OCI-LY3 (cell line): ENCODE measurements at regions not wholly inside any gene's neighbourhood (a gene's known extent, or its start where the extent isn't known, plus 50 kb on each side); places are given as distances from the start of the nearest gene placed in this dataset.

Source experiments
- H2AFZ ChIP-seq: fragments of 200-600, 300-600 bp; shearing (Covaris generic); 2 replicates; pipeline ENCODE4 v1.6.0; 2014; ENCODE audit warnings: antibody characterized with exemption, low read depth, low read length
- H3K27ac ChIP-seq: fragments of 200-600, 300-600 bp; sonication (generic); 2 replicates; pipeline ENCODE4 v1.5.1; 2014; ENCODE audit warnings: mild to moderate bottlenecking, low read length, moderate library complexity, mixed read lengths
- H3K27me3 ChIP-seq: fragments of 200-600, 300-600 bp; sonication (generic); 2 replicates; pipeline ENCODE4 v1.6.1; 2014; ENCODE audit warnings: low read depth, low read length, mixed read lengths
- H3K36me3 ChIP-seq: fragments of 200-600, 300-600 bp; sonication (generic); replicated peaks from 2 replicates; pipeline ENCODE3; 2014; ENCODE audit warnings: low read depth, low read length, mixed read lengths
- H3K4me1 ChIP-seq: fragments of 300-600, 200-600 bp; sonication (generic); 2 replicates; pipeline ENCODE4 v1.6.1; 2014; ENCODE audit warnings: low read length, mixed read lengths
- H3K4me2 ChIP-seq: fragments of 200-600, 300-600 bp; sonication (generic); 2 replicates; pipeline ENCODE4 v1.6.1; 2014; ENCODE audit warnings: low read length, mixed read lengths
- H3K4me3 ChIP-seq: fragments of 300-600, 200-600 bp; sonication (generic); 2 replicates; pipeline ENCODE4 v1.5.1; 2014; ENCODE audit warnings: antibody characterized with exemption, mild to moderate bottlenecking, low read length, moderate library complexity
- H3K79me2 ChIP-seq: fragments of 300-600, 200-600 bp; shearing (Covaris generic); 2 replicates; pipeline ENCODE4 v1.6.1; 2014; ENCODE audit warnings: mild to moderate bottlenecking, low read length, mixed read lengths
- H3K9ac ChIP-seq: fragments of 300-600, 200-600 bp; shearing (Covaris generic); 2 replicates; pipeline ENCODE4 v1.6.0; 2014; ENCODE audit warnings: mild to moderate bottlenecking, low read length, moderate library complexity
- H3K9me3 ChIP-seq: fragments of 200-600, 300-600 bp; shearing (Covaris generic); 2 replicates; pipeline ENCODE4 v1.6.1; 2014; ENCODE audit warnings: low read length, mixed read lengths; ENCODE audit not compliant: insufficient read depth
- H4K20me1 ChIP-seq: fragments of 200-600, 300-600 bp; sonication (generic); 2 replicates; pipeline ENCODE4 v1.6.1; 2016; ENCODE audit warnings: low read length, mixed read lengths; ENCODE audit not compliant: insufficient read depth
- CTCF ChIP-seq: fragments of 200-600, 300-600 bp; sonication (generic); IDR thresholded peaks from 2 replicates; pipeline ENCODE4 v1.5.1; 2014; ENCODE audit warnings: antibody characterized with exemption, low read length, low read depth
- EZH2phosphoT487 ChIP-seq: fragments of 200-600 bp; shearing (Covaris generic); IDR thresholded peaks from 2 replicates; pipeline ENCODE4 v1.6.1; 2018; ENCODE audit warnings: antibody characterized with exemption, mixed run types, low read depth

- no peak for TF ChIP-seq EZH2phosphoT487
- TF ChIP-seq CTCF, result no peak
- no peaks in the 10 kb centered on the region for H3K9me3 ChIP-seq
- no peaks in the 10 kb centered on the region for H4K20me1 ChIP-seq
- 0 out of 2 replicates have a peak, but pooled peaks cover 3% of the 10 kb centered on the region for H3K27me3 ChIP-seq
- no peak overlapping the region for H3K9ac ChIP-seq
- H3K4me1 ChIP-seq, result peaks cover 16% of the 10 kb centered on the region
- no peaks in the 10 kb centered on the region for H3K79me2 ChIP-seq
- peak overlapping the region; percentile 41 for H3K4me2 ChIP-seq
- peak overlapping the region; percentile 21 for H3K4me3 ChIP-seq
- peak overlapping the region; percentile 44 for H3K27ac ChIP-seq
- no peaks in the 10 kb centered on the region for H3K36me3 ChIP-seq
- no peak overlapping the region for H2AFZ ChIP-seq
These were observed 113.2 kb upstream of the SEM1 start for GRCh38 chr7:96822824-96823223.

DNA sequence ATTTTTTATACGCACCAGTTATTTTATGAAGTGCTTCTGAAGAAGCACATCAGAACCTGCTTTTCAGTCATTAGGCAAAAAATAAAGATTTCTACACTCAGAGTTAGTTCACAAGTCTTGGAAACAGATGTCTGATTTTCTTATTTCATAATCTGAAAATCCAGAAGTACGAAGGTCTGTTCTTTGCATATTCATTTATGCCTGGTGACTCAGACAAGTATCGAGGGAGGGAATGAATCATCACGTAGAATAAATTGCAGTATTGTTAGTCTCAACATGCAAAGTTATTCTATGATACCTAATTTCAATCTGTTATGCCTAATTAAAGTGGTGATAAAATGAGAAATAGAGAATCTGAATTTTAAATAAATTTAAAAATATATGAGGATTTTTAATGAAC is 113.6 kb upstream of the SEM1 start:
- Histone ChIP-seq H3K9me3 (no peaks in the 10 kb centered on the region), H3K79me2 (no peaks in the 10 kb centered on the region), H3K36me3 (no peaks in the 10 kb centered on the region), H3K27me3 (0 out of 2 replicates have a peak, but pooled peaks cover 3% of the 10 kb centered on the region), H3K27ac (peak overlapping the region; percentile 44), H4K20me1 (no peaks in the 10 kb centered on the region), H3K4me2 (peak overlapping the region; percentile 41), H3K4me3 (peak overlapping the region; percentile 21), H2AFZ (no peak overlapping the region), H3K4me1 (peaks cover 16% of the 10 kb centered on the region), H3K9ac (no peak overlapping the region)
- TF ChIP-seq CTCF (no peak), EZH2phosphoT487 (no peak)

GRCh38 chr7:96824686-96825085 is 115.0 kb upstream of the SEM1 start:
- Histone ChIP-seq H4K20me1 (no peaks in the 10 kb centered on the region), H2AFZ (no peak overlapping the region), H3K9ac (no peak overlapping the region), H3K27me3 (0 out of 2 replicates have a peak, but pooled peaks cover 3% of the 10 kb centered on the region), H3K27ac (no peak overlapping the region), H3K36me3 (no peaks in the 10 kb centered on the region), H3K4me3 (no peak overlapping the region), H3K9me3 (no peaks in the 10 kb centered on the region), H3K4me1 (peaks cover 16% of the 10 kb centered on the region), H3K79me2 (no peaks in the 10 kb centered on the region), H3K4me2 (no peak overlapping the region)
- no peak for TF ChIP-seq CTCF
- no peak for TF ChIP-seq EZH2phosphoT487

- Histone ChIP-seq H3K27ac (no peak overlapping the region), H3K79me2 (no peaks in the 10 kb centered on the region), H3K4me2 (no peak overlapping the region), H3K4me1 (peaks cover 16% of the 10 kb centered on the region), H3K27me3 (0 out of 2 replicates have a peak, but pooled peaks cover 3% of the 10 kb centered on the region), H3K9ac (no peak overlapping the region), H4K20me1 (no peaks in the 10 kb centered on the region), H3K36me3 (no peaks in the 10 kb centered on the region), H3K9me3 (no peaks in the 10 kb centered on the region), H2AFZ (no peak overlapping the region), H3K4me3 (no peak overlapping the region)
- TF ChIP-seq EZH2phosphoT487 (no peak), CTCF (no peak)
These were observed 115.6 kb upstream of the SEM1 start for GRCh38 chr7:96825285-96825684.
